ENCODE measurements at regions not wholly inside any gene's neighbourhood (a gene's known extent, or its start where the extent isn't known, plus 50 kb on each side); places are given as distances from the start of the nearest gene placed in this dataset.

GRCh38 chr2:150859162-150859561, 371.7 kb upstream of the RND3 start:
- TF ChIP-seq CTCF (IDR thresholded peaks at IDR 0.05; ENCODE audit: low read depth, low read length, poor library complexity, severe bottlenecking) = no peak
- no peak for TF ChIP-seq EZH2phosphoT487 (IDR thresholded peaks at IDR 0.05; ENCODE audit: borderline replicate concordance, low read length)

Data from DOHH2 (cell line).